CD1c-positive myeloid dendritic cell (primary cell): ENCODE measurements at regions not wholly inside any gene's neighbourhood (a gene's known extent, or its start where the extent isn't known, plus 50 kb on each side); places are given as distances from the start of the nearest gene placed in this dataset.
"Not testable (repeated sequence)": the region's sequence is repeated elsewhere in the genome, so short reads cannot be mapped to it uniquely, and the experiment has no call there.

ENCODE experiments used
- DNase-seq: peaks from one replicate; pipeline ENCODE4 v3.0.0-alpha.2; 2016; ENCODE audit errors: extremely low spot score

- DNase-seq, result no peak
These were observed 149.3 kb downstream of the FBXO4 start for GRCh38 chr5:42074353-42074752.

GRCh38 chr5:42089705-42090104 is 164.6 kb downstream of the FBXO4 start:
- DNase-seq, result no peak

GRCh38 chr5:42090162-42090561 is 165.1 kb downstream of the FBXO4 start:
- DNase-seq, result no peak

- DNase-seq, result not testable (repeated sequence)
These were observed 174.8 kb downstream of the FBXO4 start for GRCh38 chr5:42099846-42100245.

GRCh38 chr5:42108468-42108867 is 183.4 kb downstream of the FBXO4 start:
- no peak for DNase-seq

GRCh38 chr5:42109006-42109572 is 184.0 kb downstream of the FBXO4 start:
- DNase-seq, result no peak

GRCh38 chr5:42115721-42116120 is 190.6 kb downstream of the FBXO4 start:
- not testable (repeated sequence) for DNase-seq

GRCh38 chr5:42120070-42120469 is 195.0 kb downstream of the FBXO4 start:
- no peak for DNase-seq

GRCh38 chr5:42121401-42121800 is 196.3 kb downstream of the FBXO4 start:
- DNase-seq, result no peak

DNA sequence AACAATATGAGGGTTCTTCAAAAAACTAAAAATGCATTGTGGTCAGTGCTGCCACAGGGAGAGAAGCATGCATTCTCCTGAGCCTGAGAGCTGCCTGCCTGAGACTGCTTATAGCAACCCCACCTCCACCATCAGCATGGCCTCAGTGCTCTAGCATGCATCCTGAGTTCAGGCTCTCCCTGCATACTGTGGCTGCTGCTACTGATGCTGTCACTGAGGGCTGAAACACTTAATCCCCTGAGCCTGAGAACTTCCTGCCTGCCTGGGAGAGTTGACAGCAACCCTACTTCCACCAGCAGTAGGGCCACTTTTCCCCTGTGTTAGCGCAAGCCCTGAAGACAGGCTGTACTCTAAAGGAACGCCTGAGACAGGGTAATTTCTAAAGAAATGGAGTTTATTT is 206.0 kb downstream of the FBXO4 start:
- DNase-seq, result no peak

GRCh38 chr5:42143361-42143760 is 218.3 kb downstream of the FBXO4 start:
- no peak for DNase-seq

- no peak for DNase-seq
These were observed 223.7 kb downstream of the FBXO4 start for GRCh38 chr5:42148813-42149212.

- DNase-seq, result no peak
These were observed 232.1 kb downstream of the FBXO4 start for GRCh38 chr5:42157215-42157614.

- DNase-seq, result no peak
These were observed 238.0 kb downstream of the FBXO4 start for GRCh38 chr5:42163083-42163482.

- no peak for DNase-seq
These were observed 243.1 kb downstream of the FBXO4 start for GRCh38 chr5:42168091-42168670.

DNA sequence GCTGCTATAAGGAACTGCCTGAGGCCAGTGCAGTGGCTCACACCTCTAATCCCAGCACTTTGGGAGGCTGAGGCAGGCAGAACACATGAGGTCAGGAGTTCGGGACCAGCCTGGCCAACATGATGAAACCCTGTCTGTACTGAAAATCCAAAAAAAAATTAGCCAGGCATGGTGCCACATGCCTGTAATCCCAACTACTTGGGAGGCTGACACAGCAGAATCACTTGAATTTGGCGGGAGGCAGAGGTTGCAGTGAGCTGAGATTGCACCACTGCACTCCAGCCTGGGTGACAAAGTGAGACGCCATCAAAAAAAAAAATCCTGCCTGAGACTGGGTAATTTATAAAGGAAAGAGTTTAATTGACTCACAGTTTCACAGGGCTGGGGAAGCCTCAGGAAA is 247.1 kb upstream of the GHR start:
- not testable (repeated sequence) for DNase-seq

- DNase-seq, result not testable (repeated sequence)
These were observed 243.4 kb upstream of the GHR start for GRCh38 chr5:42179843-42180242.

GRCh38 chr5:42216904-42217303 is 206.3 kb upstream of the GHR start:
- no peak for DNase-seq

GRCh38 chr5:42217791-42218190 is 205.4 kb upstream of the GHR start:
- no peak for DNase-seq

- no peak for DNase-seq
These were observed 198.2 kb upstream of the GHR start for GRCh38 chr5:42225009-42225408.

DNA sequence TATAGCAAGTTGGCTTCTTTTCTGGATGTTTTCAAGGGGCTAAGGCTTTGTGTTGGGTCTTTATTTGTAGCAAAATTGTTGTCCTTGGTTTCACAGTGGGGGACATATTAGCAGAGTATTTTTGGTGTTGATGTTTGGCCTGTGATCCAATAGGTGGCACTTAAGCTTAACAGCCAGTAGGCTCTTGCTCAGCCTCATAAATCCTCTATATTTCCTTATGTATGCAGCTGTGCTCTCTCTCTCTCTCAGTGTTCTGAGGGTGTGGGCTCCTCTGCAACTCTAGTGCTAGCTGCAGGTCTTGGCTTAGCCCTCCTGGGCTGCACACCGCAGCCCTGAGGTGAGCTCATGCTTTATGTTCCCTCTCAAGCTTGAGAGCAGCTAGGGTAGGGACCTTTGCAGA is 195.0 kb upstream of the GHR start:
- no peak for DNase-seq

- DNase-seq, result no peak
These were observed 192.4 kb upstream of the GHR start for GRCh38 chr5:42230839-42231238.

- DNase-seq, result no peak
These were observed 188.0 kb upstream of the GHR start for GRCh38 chr5:42235241-42235640.

DNA sequence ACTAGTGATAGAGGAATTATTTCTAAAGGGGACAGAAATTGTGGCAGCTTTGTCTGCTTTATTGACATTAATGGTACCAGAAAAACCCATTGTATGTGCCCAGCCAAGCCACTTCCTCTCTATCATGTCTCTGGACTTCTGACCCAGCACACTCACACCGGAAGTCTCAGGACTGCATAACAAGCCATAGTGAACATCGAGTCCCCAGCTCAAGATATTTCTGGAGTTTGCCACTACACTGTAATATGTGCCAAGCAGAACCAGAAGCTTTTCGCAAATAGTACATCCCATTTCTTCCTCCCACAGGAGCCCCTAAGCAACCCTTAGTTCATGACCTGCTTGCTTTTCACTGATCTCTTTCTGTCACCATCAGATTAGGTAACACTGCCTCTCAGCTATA is 187.4 kb upstream of the GHR start:
- DNase-seq, result no peak
